ENCODE measurements at regions not wholly inside any gene's neighbourhood (a gene's known extent, or its start where the extent isn't known, plus 50 kb on each side); places are given as distances from the start of the nearest gene placed in this dataset.

GRCh38 chr6:56370561-56371211, 123.3 kb upstream of the COL21A1 start:
- H4K8ac ChIP-seq (replicated peaks; ENCODE audit: insufficient read length, low read depth, low read length), result no peak overlapping the region
- no peak overlapping the region for H3K4me2 ChIP-seq (ENCODE audit: insufficient read depth, insufficient read length, low read length)
- H3K27me3 ChIP-seq (ENCODE audit: insufficient read depth, low read length), result no peaks in the 10 kb centered on the region
- no peaks in the 10 kb centered on the region for H3K9me3 Mint-ChIP-seq
- no peak overlapping the region for H2BK15ac ChIP-seq (ENCODE audit: low read depth, low read length)
- no peaks in the 10 kb centered on the region for H3K4me1 ChIP-seq (ENCODE audit: insufficient read depth, low read length)
- H3K14ac ChIP-seq (ENCODE audit: insufficient read depth, low read length), result no peak overlapping the region
- no peaks in the 10 kb centered on the region for H4K20me1 ChIP-seq (ENCODE audit: control insufficient read depth, insufficient read depth, insufficient read length)
- H2AFZ ChIP-seq (ENCODE audit: low read length), result no peak overlapping the region
- H3K36me3 Mint-ChIP-seq (ENCODE audit: insufficient read depth in 1 of 3, low read depth in 3 of 3), result no peaks in the 10 kb centered on the region
- DNase-seq, result no peak
- H2BK120ac ChIP-seq (ENCODE audit: low read depth, low read length, poor library complexity, severe bottlenecking), result no peak overlapping the region
- H3K27me3 Mint-ChIP-seq (ENCODE audit: low read depth), result no peaks in the 10 kb centered on the region
- no peaks in the 10 kb centered on the region for H3K79me2 ChIP-seq (ENCODE audit: insufficient read depth, low read length)
- no CpG with 5 or more reads among the region's 2 CpGs for WGBS (ENCODE audit: extremely low coverage, insufficient read length, low lambda C conversion rate)
- H3K4me1 Mint-ChIP-seq, result peaks cover 3 to 6% of the 10 kb centered on the region in 2 experiments
- no peak overlapping the region for H2BK20ac ChIP-seq (ENCODE audit: low read depth, low read length, poor library complexity, severe bottlenecking)
- TF ChIP-seq, protein P1, sequence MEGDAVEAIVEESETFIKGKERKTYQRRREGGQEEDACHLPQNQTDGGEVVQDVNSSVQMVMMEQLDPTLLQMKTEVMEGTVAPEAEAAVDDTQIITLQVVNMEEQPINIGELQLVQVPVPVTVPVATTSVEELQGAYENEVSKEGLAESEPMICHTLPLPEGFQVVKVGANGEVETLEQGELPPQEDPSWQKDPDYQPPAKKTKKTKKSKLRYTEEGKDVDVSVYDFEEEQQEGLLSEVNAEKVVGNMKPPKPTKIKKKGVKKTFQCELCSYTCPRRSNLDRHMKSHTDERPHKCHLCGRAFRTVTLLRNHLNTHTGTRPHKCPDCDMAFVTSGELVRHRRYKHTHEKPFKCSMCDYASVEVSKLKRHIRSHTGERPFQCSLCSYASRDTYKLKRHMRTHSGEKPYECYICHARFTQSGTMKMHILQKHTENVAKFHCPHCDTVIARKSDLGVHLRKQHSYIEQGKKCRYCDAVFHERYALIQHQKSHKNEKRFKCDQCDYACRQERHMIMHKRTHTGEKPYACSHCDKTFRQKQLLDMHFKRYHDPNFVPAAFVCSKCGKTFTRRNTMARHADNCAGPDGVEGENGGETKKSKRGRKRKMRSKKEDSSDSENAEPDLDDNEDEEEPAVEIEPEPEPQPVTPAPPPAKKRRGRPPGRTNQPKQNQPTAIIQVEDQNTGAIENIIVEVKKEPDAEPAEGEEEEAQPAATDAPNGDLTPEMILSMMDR (conservative IDR thresholded peaks at IDR 0.05), result no peak
- no peaks in the 10 kb centered on the region for H3K23me2 ChIP-seq (ENCODE audit: insufficient read length, low read depth, low read length, poor library complexity, severe bottlenecking)
- H3K4ac ChIP-seq (ENCODE audit: low read depth, low read length), result no peak overlapping the region
- no peaks in the 10 kb centered on the region for H3K79me1 ChIP-seq (ENCODE audit: insufficient read depth, low read depth, low read length, poor library complexity, severe bottlenecking)
- no peak overlapping the region for H3K9ac ChIP-seq (ENCODE audit: extremely low read depth, insufficient read length, low read length)
- H3T11ph ChIP-seq (ENCODE audit: low read length), result no peak overlapping the region
- H4K5ac ChIP-seq (ENCODE audit: insufficient read length, low read depth, low read length), result no peak overlapping the region
- no peak overlapping the region for H3K23ac ChIP-seq (ENCODE audit: insufficient read length, low read depth, low read length)
- H3K27ac Mint-ChIP-seq, result no peak overlapping the region
- H2AK5ac ChIP-seq (ENCODE audit: insufficient read length, low read length), result no peak overlapping the region
- no peak overlapping the region for H3K4me3 Mint-ChIP-seq
- H3K18ac ChIP-seq (ENCODE audit: insufficient read length, low read depth, low read length), result no peak overlapping the region
- H2BK5ac ChIP-seq (ENCODE audit: insufficient read length, low read length), result no peak overlapping the region
- no peaks in the 10 kb centered on the region for H3K9me3 ChIP-seq (ENCODE audit: control insufficient read depth, low read depth, low read length)
- H2BK12ac ChIP-seq (ENCODE audit: insufficient read length, low read depth, low read length), result no peak overlapping the region
- no peak overlapping the region for H3K27ac ChIP-seq (ENCODE audit: insufficient read length, low read depth, low read length)
- H3K56ac ChIP-seq (ENCODE audit: insufficient read length, low read depth, low read length), result no peak overlapping the region
- H4K91ac ChIP-seq (ENCODE audit: insufficient read length, low read depth, low read length), result no peak overlapping the region
